ENCODE measurements at regions not wholly inside any gene's neighbourhood (a gene's known extent, or its start where the extent isn't known, plus 50 kb on each side); places are given as distances from the start of the nearest gene placed in this dataset.

DNA sequence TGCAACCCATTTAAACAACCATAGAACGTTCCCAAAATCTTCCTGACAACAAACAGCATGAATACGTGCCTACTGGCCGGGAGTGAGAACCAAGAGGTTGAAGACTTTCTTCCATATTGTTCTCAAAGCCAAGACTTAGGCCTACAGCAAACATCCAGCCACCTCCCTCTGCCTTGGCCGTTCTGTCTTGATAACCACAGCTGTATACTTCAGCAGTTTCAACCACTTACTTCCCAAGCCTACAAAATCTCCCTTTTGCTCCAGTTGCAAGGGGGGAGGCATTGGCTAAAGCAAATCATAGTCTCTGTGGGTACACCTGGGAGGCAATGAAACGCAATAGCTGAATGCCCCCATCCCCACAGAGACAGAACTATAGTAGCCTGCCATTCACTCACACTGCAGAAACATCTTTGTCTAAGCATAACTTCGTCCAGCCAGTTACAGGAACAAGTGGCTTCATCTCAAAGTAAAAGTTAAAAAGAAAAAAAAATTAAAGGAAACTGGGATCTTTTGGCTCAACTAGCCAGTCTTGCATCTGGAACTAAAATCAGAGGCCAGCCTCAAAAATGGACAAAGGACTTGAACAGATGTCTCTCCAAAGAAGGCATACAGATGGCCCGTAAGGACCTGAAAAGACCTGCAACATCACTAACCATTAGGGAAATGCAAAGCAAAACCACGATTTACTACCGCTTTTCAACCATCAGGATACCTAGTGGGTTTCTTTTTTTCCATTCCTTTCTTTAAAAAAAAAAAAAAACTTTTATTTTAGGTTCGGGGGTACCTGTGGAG is 186.0 kb downstream of the PSMG1 start:
- DNase-seq, result no peak

DNA sequence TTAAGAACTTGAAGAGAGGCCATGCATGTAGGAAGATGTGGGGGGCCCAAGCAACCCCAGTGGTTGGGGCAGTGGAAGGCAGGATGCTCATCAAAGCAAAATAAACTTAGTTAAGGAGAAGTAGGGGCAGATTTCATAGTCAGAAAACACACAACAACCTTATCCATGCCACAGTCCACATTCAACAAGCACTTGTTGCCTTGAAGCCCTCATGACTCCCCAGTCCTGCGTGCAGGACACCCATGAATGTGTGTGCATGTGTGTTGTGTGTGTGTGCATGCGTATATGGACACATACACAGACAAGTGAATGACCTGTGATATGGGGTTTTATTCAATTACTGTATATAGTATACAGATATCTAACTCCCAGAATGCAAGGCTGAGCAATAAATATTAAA is 186.9 kb downstream of the PSMG1 start:
- DNase-seq, result no peak

DNA sequence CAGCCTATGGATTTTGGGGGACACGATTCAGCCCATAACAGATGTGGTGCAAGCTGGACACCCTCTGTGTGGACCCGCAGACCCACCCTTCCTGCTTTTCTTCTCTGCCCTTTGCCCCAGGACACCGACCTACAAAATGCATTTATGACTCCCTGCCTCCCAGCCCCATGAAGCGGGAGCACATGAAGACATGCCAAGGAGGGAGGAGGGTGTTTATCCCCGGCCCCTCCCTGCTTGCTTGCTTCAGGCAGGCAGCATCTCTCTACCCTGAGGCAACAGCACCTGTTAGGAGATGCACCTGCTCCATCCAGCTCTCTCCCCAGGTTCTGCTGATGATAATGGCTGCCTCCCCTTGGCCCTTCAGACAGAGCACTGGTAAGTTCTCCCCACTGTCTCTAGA is 187.5 kb downstream of the PSMG1 start:
- no peak for DNase-seq

DNA sequence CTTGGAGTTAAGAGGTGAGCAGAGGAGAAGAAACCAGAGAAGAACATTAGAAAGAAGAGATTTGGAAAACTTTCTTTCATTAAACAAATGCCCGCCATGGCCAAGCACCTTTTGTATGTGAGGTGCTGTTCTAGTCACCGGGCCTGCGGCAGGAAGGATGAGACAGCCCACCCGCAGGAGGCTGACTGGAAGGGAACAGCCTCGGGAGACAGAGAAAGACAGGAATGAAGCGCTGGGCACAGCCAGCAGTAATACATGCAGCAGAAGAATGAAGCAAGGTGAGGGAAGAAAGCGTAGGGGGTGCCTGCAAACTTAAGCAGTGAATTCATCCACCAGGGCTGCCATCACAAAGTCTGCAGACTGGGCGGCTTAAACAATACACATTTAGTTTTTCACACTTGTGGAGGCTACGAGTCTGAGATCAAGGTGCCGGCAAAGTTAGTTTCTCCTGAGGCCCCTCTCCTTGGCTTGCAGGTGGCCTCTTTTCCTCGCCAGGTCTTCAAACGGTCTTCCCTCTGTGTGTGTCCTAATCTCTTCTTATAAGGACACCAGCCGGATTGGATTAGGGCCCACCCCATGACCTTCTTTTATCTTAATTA is 188.1 kb downstream of the PSMG1 start:
- no peak for DNase-seq

GRCh38 chr21:38994042-38994441 is 188.3 kb downstream of the ETS2 start:
- no peak for DNase-seq

DNA sequence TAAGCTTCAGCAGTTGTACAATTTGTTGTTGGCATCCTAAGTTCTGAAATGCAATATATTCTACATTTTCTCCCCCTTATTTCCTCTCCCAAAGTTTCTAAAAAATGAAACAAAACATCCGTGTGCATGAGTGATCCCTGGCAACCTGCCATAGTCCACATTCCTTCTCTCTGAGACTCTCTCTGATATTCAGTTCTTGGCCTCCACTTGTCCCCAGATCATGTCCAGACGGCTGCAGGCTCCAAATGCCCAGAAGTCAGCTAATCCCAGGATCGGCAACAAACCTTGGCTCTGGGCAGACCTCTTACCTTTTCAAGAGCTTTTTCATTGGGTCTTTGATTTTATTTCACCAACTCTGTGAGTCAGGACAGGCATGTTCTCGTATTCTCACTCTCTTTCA is 187.8 kb downstream of the ETS2 start:
- no peak for DNase-seq

GRCh38 chr21:38992737-38993136 is 187.0 kb downstream of the ETS2 start:
- no peak for DNase-seq

GRCh38 chr21:38990424-38990794 is 184.7 kb downstream of the ETS2 start:
- DNase-seq, result no peak

GRCh38 chr21:38989745-38990423 is 184.2 kb downstream of the ETS2 start:
- no peak for DNase-seq

DNA sequence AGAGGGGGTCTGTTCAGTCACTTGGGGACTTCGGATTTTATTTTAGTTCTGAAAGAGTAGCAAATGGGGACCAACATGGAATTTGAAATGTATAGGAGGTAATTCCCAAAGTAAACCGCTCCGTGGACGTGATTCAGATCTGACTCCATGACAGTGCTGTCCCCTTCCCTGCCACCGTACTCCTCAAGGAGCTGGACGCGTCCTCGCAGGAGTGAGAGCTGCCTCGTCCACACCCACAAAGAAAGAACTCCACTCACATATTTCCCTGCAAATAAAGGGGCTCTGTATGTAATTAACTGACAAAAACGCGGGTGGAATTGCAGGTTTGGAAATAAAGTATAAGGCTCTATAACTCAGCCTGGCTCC is 183.6 kb downstream of the ETS2 start:
- DNase-seq, result no peak

DNA sequence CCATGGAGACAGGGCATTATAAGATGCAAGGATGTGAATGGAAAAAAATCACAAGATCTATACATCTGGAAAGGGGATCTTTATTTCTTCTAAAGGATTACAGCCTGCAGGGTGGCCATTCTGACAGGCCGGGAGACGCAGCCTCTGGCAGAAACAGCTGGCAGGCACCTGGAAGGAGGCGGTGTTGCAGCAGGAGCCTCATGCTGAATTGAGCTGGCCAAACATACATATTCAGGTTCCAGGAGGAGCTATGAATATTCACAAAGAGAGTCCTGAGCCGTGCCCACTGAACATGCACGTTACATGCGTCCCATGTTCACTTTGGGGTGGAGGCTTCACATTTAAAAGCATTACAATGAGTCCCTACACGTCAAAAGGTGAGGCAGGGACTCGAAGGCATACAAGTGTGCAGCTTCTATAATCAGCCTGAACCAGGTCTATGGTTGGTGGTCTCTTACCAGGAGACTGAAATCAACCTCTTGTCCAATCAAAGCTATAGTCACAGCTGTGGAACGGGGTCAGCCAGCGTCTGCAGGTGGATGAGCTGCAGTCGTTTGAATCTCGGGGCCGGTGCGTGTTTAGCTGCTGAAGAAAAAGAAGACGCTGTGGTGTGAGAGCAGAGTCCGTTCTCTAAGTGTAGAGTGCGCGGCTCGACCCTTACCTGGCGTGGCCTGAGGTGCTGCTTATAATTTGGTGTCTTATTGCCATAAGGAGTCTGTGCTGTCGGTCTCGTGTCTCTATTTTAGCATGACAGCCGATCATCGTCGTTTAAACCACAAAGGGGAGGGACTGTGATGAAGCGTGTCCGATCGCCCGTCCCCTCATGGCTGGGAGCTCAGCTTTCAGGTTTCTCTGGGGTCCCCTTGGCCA is 183.0 kb downstream of the ETS2 start:
- DNase-seq, result no peak

GRCh38 chr21:38987633-38988508 is 182.1 kb downstream of the ETS2 start:
- DNase-seq, result no peak

- no peak for DNase-seq
Observed at GRCh38 chr21:38986806-38987632, 181.3 kb downstream of the ETS2 start.

GRCh38 chr21:38986406-38986805 is 180.7 kb downstream of the ETS2 start:
- DNase-seq, result no peak

- DNase-seq, result peak; percentile 81
Observed at GRCh38 chr21:38985568-38986378, 180.0 kb downstream of the ETS2 start.

GRCh38 chr21:38984982-38985567 is 179.3 kb downstream of the ETS2 start:
- peak; percentile 66 for DNase-seq

- DNase-seq, result no peak
Observed at GRCh38 chr21:38984568-38984967, 178.8 kb downstream of the ETS2 start.

GRCh38 chr21:38983560-38983959 is 177.8 kb downstream of the ETS2 start:
- DNase-seq, result no peak

DNA sequence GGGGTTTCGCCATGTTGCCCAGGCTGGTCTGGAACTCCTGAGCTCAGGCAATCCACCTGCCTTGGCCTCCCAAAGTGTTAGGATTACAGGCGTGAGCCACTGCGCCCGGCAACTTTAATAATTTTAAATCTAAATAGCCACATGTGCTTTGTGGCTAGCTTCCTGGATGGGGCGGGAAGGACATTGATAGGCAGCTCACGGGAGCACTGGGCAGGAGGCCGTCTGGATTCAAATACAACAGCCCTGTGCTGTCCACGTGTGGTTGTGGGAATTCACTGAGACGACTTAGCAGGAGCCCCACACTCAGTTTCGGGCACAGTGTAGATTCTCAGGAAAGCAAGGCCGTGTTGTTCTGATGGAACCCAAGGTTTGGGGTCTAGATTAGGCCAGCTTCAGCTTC is 177.1 kb downstream of the ETS2 start:
- DNase-seq, result no peak

DNA sequence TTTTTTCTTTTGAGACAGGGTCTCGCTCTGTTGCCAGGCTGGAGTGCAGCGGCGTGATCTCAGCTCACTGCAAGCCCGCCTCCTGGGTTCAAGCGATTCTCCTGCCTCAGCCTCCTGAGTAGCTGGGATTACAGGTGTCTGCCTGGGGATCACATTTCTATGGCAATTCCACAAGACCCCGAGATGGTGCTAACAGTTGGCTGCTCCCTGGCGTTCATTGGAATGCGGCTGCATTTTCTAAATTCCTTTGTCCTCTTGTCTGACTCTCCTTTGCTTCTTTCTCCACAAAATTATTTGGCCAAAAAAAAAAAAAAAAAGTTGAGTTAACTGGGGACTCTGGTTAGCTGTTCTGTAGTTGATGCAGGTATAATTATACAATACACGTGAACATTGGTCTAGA is 176.4 kb downstream of the ETS2 start:
- no peak for DNase-seq
